ENCODE measurements at regions not wholly inside any gene's neighbourhood (a gene's known extent, or its start where the extent isn't known, plus 50 kb on each side); places are given as distances from the start of the nearest gene placed in this dataset.

DNA sequence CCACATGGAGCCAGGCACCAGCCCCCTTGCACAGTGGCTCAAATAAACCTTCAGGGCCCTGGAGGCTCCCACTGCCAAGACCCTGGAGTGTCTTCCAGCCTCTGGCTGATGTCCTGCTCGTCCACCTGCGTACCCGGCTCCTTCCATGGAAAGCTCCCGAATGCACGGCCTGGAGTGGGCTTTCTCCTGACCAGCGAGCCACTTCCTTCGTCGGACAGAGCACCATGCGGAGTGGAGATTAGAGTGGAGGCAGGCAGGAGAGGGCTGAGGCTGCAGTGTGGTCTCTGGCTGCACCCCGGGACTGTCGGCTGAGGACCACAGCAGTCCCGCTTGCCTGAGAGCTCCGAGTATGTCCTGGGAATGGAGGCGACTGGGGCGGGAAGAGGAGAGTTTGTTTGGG, 93.7 kb upstream of the SFSWAP start:
- TF ChIP-seq, protein P1, sequence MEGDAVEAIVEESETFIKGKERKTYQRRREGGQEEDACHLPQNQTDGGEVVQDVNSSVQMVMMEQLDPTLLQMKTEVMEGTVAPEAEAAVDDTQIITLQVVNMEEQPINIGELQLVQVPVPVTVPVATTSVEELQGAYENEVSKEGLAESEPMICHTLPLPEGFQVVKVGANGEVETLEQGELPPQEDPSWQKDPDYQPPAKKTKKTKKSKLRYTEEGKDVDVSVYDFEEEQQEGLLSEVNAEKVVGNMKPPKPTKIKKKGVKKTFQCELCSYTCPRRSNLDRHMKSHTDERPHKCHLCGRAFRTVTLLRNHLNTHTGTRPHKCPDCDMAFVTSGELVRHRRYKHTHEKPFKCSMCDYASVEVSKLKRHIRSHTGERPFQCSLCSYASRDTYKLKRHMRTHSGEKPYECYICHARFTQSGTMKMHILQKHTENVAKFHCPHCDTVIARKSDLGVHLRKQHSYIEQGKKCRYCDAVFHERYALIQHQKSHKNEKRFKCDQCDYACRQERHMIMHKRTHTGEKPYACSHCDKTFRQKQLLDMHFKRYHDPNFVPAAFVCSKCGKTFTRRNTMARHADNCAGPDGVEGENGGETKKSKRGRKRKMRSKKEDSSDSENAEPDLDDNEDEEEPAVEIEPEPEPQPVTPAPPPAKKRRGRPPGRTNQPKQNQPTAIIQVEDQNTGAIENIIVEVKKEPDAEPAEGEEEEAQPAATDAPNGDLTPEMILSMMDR (IDR thresholded peaks at IDR 0.05) = no peak
- TF ChIP-seq POLR2A (IDR thresholded peaks at IDR 0.05) = no peak

Measured in lower leg skin (tissue), 3 donors.